Gastroesophageal sphincter (tissue), 4 donors: ENCODE measurements at regions not wholly inside any gene's neighbourhood (a gene's known extent, or its start where the extent isn't known, plus 50 kb on each side); places are given as distances from the start of the nearest gene placed in this dataset.
"Not testable (repeated sequence)": the region's sequence is repeated elsewhere in the genome, so short reads cannot be mapped to it uniquely, and the experiment has no call there.

ENCODE experiments used
- ATAC-seq: fragments of 150-250 bp; one replicate; pipeline ENCODE4 v1.9.1; 2016; ENCODE audit warnings: mild to moderate bottlenecking, moderate library complexity
- H3K27ac ChIP-seq, 4 donors: fragments of 200-600 bp; sonication (generic) in 3 of 4; 1 replicate in 3 of 4; 2 replicates in 1 of 4; pipeline ENCODE4 v1.5.1; 2016 to 2019
- H3K27me3 ChIP-seq: fragments of 200-600 bp; sonication (generic); one replicate; pipeline ENCODE4 v1.5.1; 2019
- H3K36me3 ChIP-seq, 2 donors: fragments of 200-600 bp; sonication (generic); one replicate each; pipeline ENCODE4 v1.5.1; 2019; ENCODE audit warnings: control low read depth in 1 of 2
- H3K4me1 ChIP-seq, 3 donors: fragments of 200-600 bp; sonication (generic); 1 replicate in 2 of 3; 2 replicates in 1 of 3; pipeline ENCODE4 v1.5.1; 2016 to 2019; ENCODE audit warnings: control low read depth in 2 of 3
- H3K4me3 ChIP-seq, 2 donors: fragments of 200-600 bp; sonication (generic); one replicate each; pipeline ENCODE4 v1.5.1; 2019; ENCODE audit warnings: mild to moderate bottlenecking in 1 of 2, moderate library complexity in 1 of 2
- H3K9me3 ChIP-seq, 3 donors: fragments of 200-600 bp; sonication (generic); one replicate each; pipeline ENCODE4 v1.5.1; 2017 to 2019; ENCODE audit warnings: control low read depth in 2 of 3
- CTCF ChIP-seq, 4 experiments: fragments of 200-600 bp in 2 of 4; fragments of 450-650 bp in 2 of 4; sonication (generic) in 1 of 4; IDR thresholded peaks; one replicate each; pipeline ENCODE4 v1.5.1; 2017 to 2019; ENCODE audit warnings: antibody characterized with exemption in 4 of 4, mild to moderate bottlenecking in 2 of 4, moderate library complexity in 2 of 4
- EP300 ChIP-seq: sonication (generic); formaldehyde crosslinking; IDR thresholded peaks from one replicate; pipeline ENCODE4 v1.6.1; 2017; ENCODE audit warnings: antibody characterized with exemption, mild to moderate bottlenecking
- POLR2A ChIP-seq, 2 donors: fragments of 450-650 bp; IDR thresholded peaks; one replicate each; pipeline ENCODE4 v1.6.1; 2017; ENCODE audit warnings: antibody characterized with exemption in 2 of 2, mild to moderate bottlenecking in 2 of 2, moderate library complexity in 1 of 2
- POLR2AphosphoS5 ChIP-seq: sonication (generic); formaldehyde crosslinking; IDR thresholded peaks from one replicate; pipeline ENCODE4 v1.6.1; 2017; ENCODE audit warnings: antibody characterized with exemption
- WGBS, 2 donors: methylation state at CpG; one replicate each; pipeline ENCODE4 v1.1.5; 2018; ENCODE audit warnings: low coverage in 1 of 2; 5-methylcytosine and 5-hydroxymethylcytosine counted together

- 89 to 100% methylated on average over 1 to 3 of the region's 3 CpGs for WGBS, 2 donors
- Histone ChIP-seq H3K27ac (no peak overlapping the region), H3K4me3 (no peak overlapping the region), H3K4me1 (peaks cover 0 to 19% (median 0%) of the 10 kb centered on the region in 3 donors), H3K27me3 (no peaks in the 10 kb centered on the region), H3K9me3 (peaks cover 0 to 13% (median 0%) of the 10 kb centered on the region in 3 donors), H3K36me3 (no peaks in the 10 kb centered on the region)
- no peak for ATAC-seq
- no peak for TF ChIP-seq POLR2A (IDR thresholded peaks at IDR 0.05)
- no peak for TF ChIP-seq POLR2AphosphoS5
- TF ChIP-seq EP300: no peak
- TF ChIP-seq CTCF (IDR thresholded peaks at IDR 0.05): no peak
Observed at GRCh38 chr15:31607656-31608055, 281.0 kb downstream of the KLF13 start.

- ATAC-seq: no peak
Observed at GRCh38 chr15:31609258-31609681, 282.6 kb downstream of the KLF13 start.

GRCh38 chr15:31609906-31610305 is 283.3 kb downstream of the KLF13 start:
- ATAC-seq: no peak
- Histone ChIP-seq H3K4me3 (no peak overlapping the region), H3K4me1 (peaks cover 0 to 19% (median 0%) of the 10 kb centered on the region in 3 donors), H3K27ac (no peak overlapping the region), H3K27me3 (no peaks in the 10 kb centered on the region), H3K36me3 (no peaks in the 10 kb centered on the region), H3K9me3 (peaks cover 0 to 10% (median 0%) of the 10 kb centered on the region in 3 donors)
- no peak for TF ChIP-seq POLR2A (IDR thresholded peaks at IDR 0.05)
- no peak for TF ChIP-seq POLR2AphosphoS5
- TF ChIP-seq CTCF (IDR thresholded peaks at IDR 0.05): no peak
- no peak for TF ChIP-seq EP300
- whole genome bisulfite sequencing, 2 donors: 75 to 94% methylated on average over 1 to 2 of the region's 2 CpGs

More at GRCh38 chr15:31609258-31609681, 282.6 kb downstream of the KLF13 start:
- Histone ChIP-seq H3K9me3 (peaks cover 0 to 10% (median 0%) of the 10 kb centered on the region in 3 donors), H3K27ac (no peak overlapping the region), H3K27me3 (no peaks in the 10 kb centered on the region), H3K4me1 (peaks cover 0 to 19% (median 0%) of the 10 kb centered on the region in 3 donors), H3K4me3 (no peak overlapping the region), H3K36me3 (no peaks in the 10 kb centered on the region)
- 60 to 61% methylated on average over 1 to 2 of the region's 6 CpGs for WGBS, 2 donors
- TF ChIP-seq EP300 (no peak), POLR2A (IDR thresholded peaks at IDR 0.05) (no peak), POLR2AphosphoS5 (no peak), CTCF (IDR thresholded peaks at IDR 0.05) (no peak)

GRCh38 chr15:31615643-31616415 is 289.2 kb downstream of the KLF13 start:
- Histone ChIP-seq H3K9me3 (peaks cover 0 to 22% (median 0%) of the 10 kb centered on the region in 3 donors), H3K36me3 (no peaks in the 10 kb centered on the region), H3K4me1 (no peaks in the 10 kb centered on the region), H3K4me3 (no peak overlapping the region), H3K27me3 (no peaks in the 10 kb centered on the region), H3K27ac (no peak overlapping the region)
- no peak for ATAC-seq
- WGBS, 2 donors: 73 to 89% methylated on average over 6 of the region's 9 CpGs
- TF ChIP-seq POLR2A (IDR thresholded peaks at IDR 0.05) (no peak), CTCF (IDR thresholded peaks at IDR 0.05) (no peak), EP300 (no peak), POLR2AphosphoS5 (no peak)

- H3K36me3 ChIP-seq, H3K27ac ChIP-seq, H3K27me3 ChIP-seq, H3K4me3 ChIP-seq, ATAC-seq, H3K4me1 ChIP-seq: not testable (repeated sequence)
- no CpG with 5 or more reads among the region's 11 CpGs for WGBS, 2 donors
- H3K9me3 ChIP-seq: peaks cover 0 to 50% (median 1%) of the 10 kb centered on the region in 3 donors
Observed at GRCh38 chr15:31623297-31623696, 296.7 kb downstream of the KLF13 start.

- 58% methylated on average over 1 of the region's 1 CpG; no CpG with 5 or more reads in 1 of the 2 donors for WGBS, 2 donors
- not testable (repeated sequence) for H3K4me3 ChIP-seq, H3K27ac ChIP-seq, H3K4me1 ChIP-seq, H3K27me3 ChIP-seq, H3K36me3 ChIP-seq, ATAC-seq
- peaks cover 0 to 45% (median 1%) of the 10 kb centered on the region in 3 donors for H3K9me3 ChIP-seq
Observed at GRCh38 chr15:31624115-31624514, 297.5 kb downstream of the KLF13 start.

- H3K27ac ChIP-seq, H3K27me3 ChIP-seq, ATAC-seq, H3K4me3 ChIP-seq, H3K4me1 ChIP-seq: not testable (repeated sequence)
- peaks cover 0 to 12% (median 0%) of the 10 kb centered on the region in 3 donors for H3K9me3 ChIP-seq
- peaks cover 0 to 17% of the 10 kb centered on the region in 2 donors for H3K36me3 ChIP-seq
- 71 to 74% methylated on average over 3 to 4 of the region's 6 CpGs for WGBS, 2 donors
Observed at GRCh38 chr15:31635715-31636114, 309.1 kb downstream of the KLF13 start.

- WGBS, 2 donors: 69 to 100% methylated on average over 1 of the region's 1 CpG
- not testable (repeated sequence) for H3K4me3 ChIP-seq, H3K27ac ChIP-seq, ATAC-seq, H3K27me3 ChIP-seq, H3K4me1 ChIP-seq
- peaks cover 0 to 12% (median 0%) of the 10 kb centered on the region in 3 donors for H3K9me3 ChIP-seq
- peaks cover 0 to 17% of the 10 kb centered on the region in 2 donors for H3K36me3 ChIP-seq
Observed at GRCh38 chr15:31636911-31637310, 310.3 kb downstream of the KLF13 start.
